ENCODE measurements at regions not wholly inside any gene's neighbourhood (a gene's known extent, or its start where the extent isn't known, plus 50 kb on each side); places are given as distances from the start of the nearest gene placed in this dataset.

DNA sequence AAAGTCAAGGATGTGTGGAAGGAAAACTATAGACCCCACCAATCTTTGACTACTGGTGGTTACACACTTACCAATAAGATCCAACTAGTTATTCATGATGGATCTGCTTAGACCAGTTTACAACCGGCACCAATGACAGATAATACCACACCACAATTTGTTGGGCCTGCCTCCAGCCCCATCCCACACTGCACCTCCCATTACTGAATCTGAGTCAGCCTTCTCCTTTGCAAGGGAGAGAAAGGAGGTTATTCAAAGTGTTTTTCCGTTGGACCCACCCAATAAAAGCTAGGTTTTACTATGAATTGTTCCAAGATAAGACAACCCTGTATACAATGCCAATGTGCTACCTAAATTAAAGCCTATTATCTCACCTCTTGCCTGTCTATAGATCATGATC is 453.5 kb downstream of the MTRR start:
- TF ChIP-seq CTCF (IDR thresholded peaks at IDR 0.05; ENCODE audit: poor library complexity, severe bottlenecking) (no peak), EP300 (conservative IDR thresholded peaks at IDR 0.05; ENCODE audit: poor library complexity, severe bottlenecking) (no peak), RAD21 (conservative IDR thresholded peaks at IDR 0.05) (no peak), EZH2 (IDR thresholded peaks at IDR 0.05; ENCODE audit: borderline replicate concordance, insufficient read depth, low read length, poor library complexity, severe bottlenecking) (no peak), POLR2AphosphoS5 (IDR thresholded peaks at IDR 0.05) (no peak), MXI1 (conservative IDR thresholded peaks at IDR 0.05; ENCODE audit: poor library complexity, severe bottlenecking) (no peak), REST (IDR thresholded peaks at IDR 0.05; ENCODE audit: borderline replicate concordance) (no peak), TAF1 (IDR thresholded peaks at IDR 0.05; ENCODE audit: low read depth) (no peak), SMC3 (conservative IDR thresholded peaks at IDR 0.05; ENCODE audit: poor library complexity) (no peak)

Measured in neural cell (in vitro differentiated cells).